ENCODE measurements at regions not wholly inside any gene's neighbourhood (a gene's known extent, or its start where the extent isn't known, plus 50 kb on each side); places are given as distances from the start of the nearest gene placed in this dataset.

DNA sequence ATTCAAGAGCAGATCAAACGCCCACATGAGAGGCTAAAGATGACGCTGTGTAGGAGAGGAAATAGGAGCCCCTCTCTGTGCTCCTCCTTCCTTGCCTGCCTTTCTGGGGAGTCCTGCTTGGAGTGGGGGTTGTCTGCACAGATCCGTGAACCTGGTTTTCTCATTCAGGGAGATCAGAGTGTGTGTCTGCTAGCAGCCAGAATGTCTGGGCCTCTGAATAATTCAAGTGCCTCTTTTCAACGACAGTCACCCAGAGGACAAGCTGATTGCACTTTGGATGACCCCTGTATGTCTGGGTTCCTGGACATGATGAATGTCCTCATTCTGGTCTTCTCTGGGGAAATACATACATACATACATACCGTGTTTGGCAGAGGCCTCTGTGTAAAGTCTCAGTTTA, 592.5 kb upstream of the B3GAT1 start:
- TF ChIP-seq, protein P1, sequence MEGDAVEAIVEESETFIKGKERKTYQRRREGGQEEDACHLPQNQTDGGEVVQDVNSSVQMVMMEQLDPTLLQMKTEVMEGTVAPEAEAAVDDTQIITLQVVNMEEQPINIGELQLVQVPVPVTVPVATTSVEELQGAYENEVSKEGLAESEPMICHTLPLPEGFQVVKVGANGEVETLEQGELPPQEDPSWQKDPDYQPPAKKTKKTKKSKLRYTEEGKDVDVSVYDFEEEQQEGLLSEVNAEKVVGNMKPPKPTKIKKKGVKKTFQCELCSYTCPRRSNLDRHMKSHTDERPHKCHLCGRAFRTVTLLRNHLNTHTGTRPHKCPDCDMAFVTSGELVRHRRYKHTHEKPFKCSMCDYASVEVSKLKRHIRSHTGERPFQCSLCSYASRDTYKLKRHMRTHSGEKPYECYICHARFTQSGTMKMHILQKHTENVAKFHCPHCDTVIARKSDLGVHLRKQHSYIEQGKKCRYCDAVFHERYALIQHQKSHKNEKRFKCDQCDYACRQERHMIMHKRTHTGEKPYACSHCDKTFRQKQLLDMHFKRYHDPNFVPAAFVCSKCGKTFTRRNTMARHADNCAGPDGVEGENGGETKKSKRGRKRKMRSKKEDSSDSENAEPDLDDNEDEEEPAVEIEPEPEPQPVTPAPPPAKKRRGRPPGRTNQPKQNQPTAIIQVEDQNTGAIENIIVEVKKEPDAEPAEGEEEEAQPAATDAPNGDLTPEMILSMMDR (IDR thresholded peaks at IDR 0.05), result no peak
- TF ChIP-seq POLR2A (IDR thresholded peaks at IDR 0.05) (no peak), POLR2AphosphoS5 (IDR thresholded peaks at IDR 0.05) (no peak)

All from sigmoid colon (tissue), 4 donors.